Uterus (tissue), 2 donors: ENCODE measurements at regions not wholly inside any gene's neighbourhood (a gene's known extent, or its start where the extent isn't known, plus 50 kb on each side); places are given as distances from the start of the nearest gene placed in this dataset.

Experiments used
- POLR2A ChIP-seq, 2 donors: fragments of 450-650 bp; IDR thresholded peaks; one replicate each; pipeline ENCODE4 v1.6.1; 2016; ENCODE audit warnings: antibody characterized with exemption in 2 of 2, mild to moderate bottlenecking in 1 of 2, moderate library complexity in 1 of 2
- TF ChIP-seq, protein P1 (sequence below), 4 experiments: fragments of 200-600 bp in 2 of 4; fragments of 450-650 bp in 2 of 4; sonication (generic) in 2 of 4; IDR thresholded peaks; one replicate each; pipeline ENCODE4 v1.5.1; 2016 to 2019; ENCODE audit warnings: antibody characterized with exemption in 4 of 4, mild to moderate bottlenecking in 2 of 4, moderate library complexity in 1 of 4

DNA sequence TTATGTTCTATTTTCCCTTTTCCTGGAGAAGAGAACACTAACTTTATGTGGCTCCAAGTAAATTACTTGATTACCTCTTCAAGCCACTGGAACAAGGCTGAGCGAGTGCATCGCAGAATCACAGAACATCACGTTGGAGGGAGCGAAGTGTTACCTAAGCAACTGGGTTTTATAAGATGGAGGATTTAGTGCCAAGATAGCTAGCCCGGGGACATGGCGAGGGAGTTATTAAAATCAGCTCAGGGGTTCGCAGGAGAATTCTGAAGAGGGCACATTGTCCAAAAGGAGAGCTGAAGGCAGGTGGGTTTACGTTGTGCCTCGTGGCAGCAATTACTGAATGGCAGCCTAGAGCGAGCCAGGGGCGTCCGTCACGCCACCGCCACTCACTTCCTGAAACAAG lies 563.2 kb upstream of the ADAMTS16 start:
- TF ChIP-seq, protein P1, sequence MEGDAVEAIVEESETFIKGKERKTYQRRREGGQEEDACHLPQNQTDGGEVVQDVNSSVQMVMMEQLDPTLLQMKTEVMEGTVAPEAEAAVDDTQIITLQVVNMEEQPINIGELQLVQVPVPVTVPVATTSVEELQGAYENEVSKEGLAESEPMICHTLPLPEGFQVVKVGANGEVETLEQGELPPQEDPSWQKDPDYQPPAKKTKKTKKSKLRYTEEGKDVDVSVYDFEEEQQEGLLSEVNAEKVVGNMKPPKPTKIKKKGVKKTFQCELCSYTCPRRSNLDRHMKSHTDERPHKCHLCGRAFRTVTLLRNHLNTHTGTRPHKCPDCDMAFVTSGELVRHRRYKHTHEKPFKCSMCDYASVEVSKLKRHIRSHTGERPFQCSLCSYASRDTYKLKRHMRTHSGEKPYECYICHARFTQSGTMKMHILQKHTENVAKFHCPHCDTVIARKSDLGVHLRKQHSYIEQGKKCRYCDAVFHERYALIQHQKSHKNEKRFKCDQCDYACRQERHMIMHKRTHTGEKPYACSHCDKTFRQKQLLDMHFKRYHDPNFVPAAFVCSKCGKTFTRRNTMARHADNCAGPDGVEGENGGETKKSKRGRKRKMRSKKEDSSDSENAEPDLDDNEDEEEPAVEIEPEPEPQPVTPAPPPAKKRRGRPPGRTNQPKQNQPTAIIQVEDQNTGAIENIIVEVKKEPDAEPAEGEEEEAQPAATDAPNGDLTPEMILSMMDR (IDR thresholded peaks at IDR 0.05), result no peak
- no peak for TF ChIP-seq POLR2A (IDR thresholded peaks at IDR 0.05)
